Cardiac muscle cell (in vitro differentiated cells and primary cell): ENCODE measurements at regions not wholly inside any gene's neighbourhood (a gene's known extent, or its start where the extent isn't known, plus 50 kb on each side); places are given as distances from the start of the nearest gene placed in this dataset.

ENCODE experiments used
- DNase-seq, 2 donors: peaks; one replicate each; pipeline versions ENCODE4 v3.0.0 to v3.0.0-alpha.2; 2010 to 2017; ENCODE audit warnings: low read depth in 1 of 2, low spot score in 1 of 2
- H3K27ac ChIP-seq: fragments of 200-600 bp; sonication (generic); 2 replicates; pipeline ENCODE4 v1.5.1; 2016
- H3K27me3 ChIP-seq: fragments of 200-600 bp; sonication (generic); 2 replicates; pipeline ENCODE4 v1.6.0; 2016; ENCODE audit warnings: control low read depth
- H3K36me3 ChIP-seq: fragments of 200-600 bp; sonication (generic); 2 replicates; pipeline ENCODE4 v1.5.1; 2016; ENCODE audit warnings: control low read depth
- H3K4me1 ChIP-seq: fragments of 200-600 bp; sonication (generic); 2 replicates; pipeline ENCODE4 v1.8.1; 2017; ENCODE audit warnings: low read depth, mild to moderate bottlenecking, mixed run types
- H3K4me3 ChIP-seq: fragments of 200-600 bp; sonication (generic); 2 replicates; pipeline ENCODE4 v1.5.1; 2016; ENCODE audit warnings: mild to moderate bottlenecking
- H3K9me3 ChIP-seq: fragments of 200-600 bp; sonication (generic); 2 replicates; pipeline ENCODE4 v1.5.1; 2017; ENCODE audit warnings: low read depth, mild to moderate bottlenecking, control low read depth
- CTCF ChIP-seq: IDR thresholded peaks from 2 replicates; pipeline ENCODE4 v1.5.1; 2012; ENCODE audit warnings: low read depth, mild to moderate bottlenecking, low read length

GRCh38 chr9:25029743-25030142 is 484.0 kb upstream of the IZUMO3 start:
- DNase-seq: no peak
- Histone ChIP-seq H3K36me3 (no peaks in the 10 kb centered on the region), H3K4me1 (no peaks in the 10 kb centered on the region), H3K27ac (no peak overlapping the region), H3K27me3 (no peaks in the 10 kb centered on the region), H3K9me3 (no peaks in the 10 kb centered on the region), H3K4me3 (no peak overlapping the region)
- TF ChIP-seq CTCF: no peak

- no peaks in the 10 kb centered on the region for H3K36me3 ChIP-seq
- no peaks in the 10 kb centered on the region for H3K27me3 ChIP-seq
- DNase-seq: no peak
- no peak for TF ChIP-seq CTCF
- H3K27ac ChIP-seq: no peak overlapping the region
- no peak overlapping the region for H3K4me3 ChIP-seq
- no peaks in the 10 kb centered on the region for H3K9me3 ChIP-seq
- no peaks in the 10 kb centered on the region for H3K4me1 ChIP-seq
Observed at GRCh38 chr9:25025686-25026085, 480.0 kb upstream of the IZUMO3 start.

GRCh38 chr9:25025156-25025555 is 479.5 kb upstream of the IZUMO3 start:
- Histone ChIP-seq H3K27me3 (no peaks in the 10 kb centered on the region), H3K4me1 (no peaks in the 10 kb centered on the region), H3K36me3 (no peaks in the 10 kb centered on the region), H3K27ac (no peak overlapping the region), H3K9me3 (no peaks in the 10 kb centered on the region), H3K4me3 (no peak overlapping the region)
- no peak for DNase-seq
- no peak for TF ChIP-seq CTCF

- H3K36me3 ChIP-seq: no peaks in the 10 kb centered on the region
- H3K4me3 ChIP-seq: no peak overlapping the region
- no peaks in the 10 kb centered on the region for H3K27me3 ChIP-seq
- no peak for TF ChIP-seq CTCF
- no peaks in the 10 kb centered on the region for H3K4me1 ChIP-seq
- H3K27ac ChIP-seq: no peak overlapping the region
- H3K9me3 ChIP-seq: no peaks in the 10 kb centered on the region
- DNase-seq: no peak
Observed at GRCh38 chr9:25017779-25018178, 472.1 kb upstream of the IZUMO3 start.

GRCh38 chr9:25010027-25010662 is 464.4 kb upstream of the IZUMO3 start:
- Histone ChIP-seq H3K27ac (no peak overlapping the region), H3K4me1 (no peaks in the 10 kb centered on the region), H3K36me3 (no peaks in the 10 kb centered on the region), H3K9me3 (no peaks in the 10 kb centered on the region), H3K4me3 (no peak overlapping the region), H3K27me3 (no peaks in the 10 kb centered on the region)
- TF ChIP-seq CTCF: no peak
- DNase-seq: no peak
